ENCODE measurements at regions not wholly inside any gene's neighbourhood (a gene's known extent, or its start where the extent isn't known, plus 50 kb on each side); places are given as distances from the start of the nearest gene placed in this dataset.
"Not testable (repeated sequence)": the region's sequence is repeated elsewhere in the genome, so short reads cannot be mapped to it uniquely, and the experiment has no call there.

GRCh38 chr6:167232356-167232755 lies 58.8 kb upstream of the UNC93A start:
- TF ChIP-seq CTCF (conservative IDR thresholded peaks at IDR 0.05; ENCODE audit: low read depth, low read length), result no peak
- no peaks in the 10 kb centered on the region for H3K79me2 ChIP-seq (ENCODE audit: insufficient read depth, low read depth)

GRCh38 chr6:167233490-167233889 lies 57.6 kb upstream of the UNC93A start:
- no peak overlapping the region for H3K4me3 ChIP-seq (IDR thresholded peaks at IDR 0.05; ENCODE audit: insufficient read depth, low read depth, low read length)

More at GRCh38 chr6:167232356-167232755, 58.8 kb upstream of the UNC93A start:
- H3K36me3 ChIP-seq (ENCODE audit: insufficient read depth), result no peaks in the 10 kb centered on the region
- no peak overlapping the region for H2AFZ ChIP-seq (ENCODE audit: low read depth)
- no peaks in the 10 kb centered on the region for H3K27me3 ChIP-seq (ENCODE audit: insufficient read depth, low read depth)
- H3K4me1 ChIP-seq (ENCODE audit: low read depth, poor library complexity, severe bottlenecking), result no peaks in the 10 kb centered on the region
- no peaks in the 10 kb centered on the region for H4K20me1 ChIP-seq (ENCODE audit: insufficient read depth)
- H3K27ac ChIP-seq, result no peak overlapping the region
- H3K4me2 ChIP-seq, result no peak overlapping the region
- H3K9ac ChIP-seq, result no peak overlapping the region
- no peak overlapping the region for H3K4me3 ChIP-seq (IDR thresholded peaks at IDR 0.05; ENCODE audit: insufficient read depth, low read depth, low read length)

GRCh38 chr6:167234576-167234975 lies 56.5 kb upstream of the UNC93A start:
- not testable (repeated sequence) for H3K36me3 ChIP-seq (ENCODE audit: insufficient read depth); H3K4me3 ChIP-seq (IDR thresholded peaks at IDR 0.05; ENCODE audit: insufficient read depth, low read depth, low read length); H3K4me1 ChIP-seq (ENCODE audit: low read depth, poor library complexity, severe bottlenecking); H2AFZ ChIP-seq (ENCODE audit: low read depth); H3K4me2 ChIP-seq; H3K9ac ChIP-seq; H3K79me2 ChIP-seq (ENCODE audit: insufficient read depth, low read depth); H4K20me1 ChIP-seq (ENCODE audit: insufficient read depth); H3K27me3 ChIP-seq (ENCODE audit: insufficient read depth, low read depth); H3K27ac ChIP-seq

More at GRCh38 chr6:167233490-167233889, 57.6 kb upstream of the UNC93A start:
- Histone ChIP-seq H3K4me2 (no peak overlapping the region), H3K9ac (no peak overlapping the region), H3K4me1 (ENCODE audit: low read depth, poor library complexity, severe bottlenecking) (no peaks in the 10 kb centered on the region), H3K27ac (no peak overlapping the region), H3K36me3 (ENCODE audit: insufficient read depth) (no peaks in the 10 kb centered on the region), H4K20me1 (ENCODE audit: insufficient read depth) (no peaks in the 10 kb centered on the region), H3K79me2 (ENCODE audit: insufficient read depth, low read depth) (no peaks in the 10 kb centered on the region), H2AFZ (ENCODE audit: low read depth) (no peak overlapping the region), H3K27me3 (ENCODE audit: insufficient read depth, low read depth) (no peaks in the 10 kb centered on the region)
- no peak for TF ChIP-seq CTCF (conservative IDR thresholded peaks at IDR 0.05; ENCODE audit: low read depth, low read length)

GRCh38 chr6:167235005-167235404 lies 56.1 kb upstream of the UNC93A start:
- no peak overlapping the region for H3K4me2 ChIP-seq
- H2AFZ ChIP-seq (ENCODE audit: low read depth), result no peak overlapping the region
- H3K36me3 ChIP-seq (ENCODE audit: insufficient read depth), result no peaks in the 10 kb centered on the region
- H3K27ac ChIP-seq, result no peak overlapping the region
- no peaks in the 10 kb centered on the region for H3K4me1 ChIP-seq (ENCODE audit: low read depth, poor library complexity, severe bottlenecking)
- no peak for TF ChIP-seq CTCF (conservative IDR thresholded peaks at IDR 0.05; ENCODE audit: low read depth, low read length)
- no peaks in the 10 kb centered on the region for H3K27me3 ChIP-seq (ENCODE audit: insufficient read depth, low read depth)
- H4K20me1 ChIP-seq (ENCODE audit: insufficient read depth), result no peaks in the 10 kb centered on the region
- H3K9ac ChIP-seq, result no peak overlapping the region
- H3K4me3 ChIP-seq (IDR thresholded peaks at IDR 0.05; ENCODE audit: insufficient read depth, low read depth, low read length), result no peak overlapping the region
- no peaks in the 10 kb centered on the region for H3K79me2 ChIP-seq (ENCODE audit: insufficient read depth, low read depth)

GRCh38 chr6:167235421-167236238 lies 55.5 kb upstream of the UNC93A start:
- TF ChIP-seq CTCF (conservative IDR thresholded peaks at IDR 0.05; ENCODE audit: low read depth, low read length), result no peak
- Histone ChIP-seq H3K79me2 (ENCODE audit: insufficient read depth, low read depth) (no peaks in the 10 kb centered on the region), H3K4me1 (ENCODE audit: low read depth, poor library complexity, severe bottlenecking) (no peaks in the 10 kb centered on the region), H3K27me3 (ENCODE audit: insufficient read depth, low read depth) (no peaks in the 10 kb centered on the region), H3K27ac (no peak overlapping the region), H4K20me1 (ENCODE audit: insufficient read depth) (no peaks in the 10 kb centered on the region), H2AFZ (ENCODE audit: low read depth) (no peak overlapping the region), H3K36me3 (ENCODE audit: insufficient read depth) (no peaks in the 10 kb centered on the region), H3K4me3 (IDR thresholded peaks at IDR 0.05; ENCODE audit: insufficient read depth, low read depth, low read length) (no peak overlapping the region), H3K9ac (no peak overlapping the region), H3K4me2 (no peak overlapping the region)
